Heart right ventricle (tissue), 16 donors: ENCODE measurements at regions not wholly inside any gene's neighbourhood (a gene's known extent, or its start where the extent isn't known, plus 50 kb on each side); places are given as distances from the start of the nearest gene placed in this dataset.
"Not testable (repeated sequence)": the region's sequence is repeated elsewhere in the genome, so short reads cannot be mapped to it uniquely, and the experiment has no call there.

ENCODE experiments used
- ATAC-seq, 8 donors: fragments of 200-7000 bp; cut with Tn5 transposase; one replicate each; pipeline ENCODE4 v1.9.1; 2020; ENCODE audit warnings: mild to moderate bottlenecking in 8 of 8, moderate library complexity in 8 of 8, moderate number of reproducible peaks in 1 of 8
- DNase-seq, 2 donors: peaks; one replicate each; pipeline ENCODE4 v3.0.0-alpha.2; 2020
- H3K27ac ChIP-seq, 10 donors: fragments of 200-600 bp; sonication (generic) in 2 of 10; one replicate each; pipeline versions ENCODE4 v1.5.0 to v1.8.0; 2020 to 2022; ENCODE audit warnings: mild to moderate bottlenecking in 3 of 10
- H3K27me3 ChIP-seq, 7 donors: fragments of 200-600 bp; one replicate each; pipeline ENCODE4 v1.8.0; 2021 to 2022; ENCODE audit warnings: mild to moderate bottlenecking in 2 of 7
- H3K36me3 ChIP-seq, 9 donors: fragments of 200-600 bp; sonication (generic) in 1 of 9; one replicate each; pipeline versions ENCODE4 v1.5.0 to v1.8.0; 2020 to 2022; ENCODE audit warnings: mild to moderate bottlenecking in 2 of 9
- H3K4me1 ChIP-seq, 9 donors: fragments of 200-600 bp; sonication (generic) in 1 of 9; one replicate each; pipeline versions ENCODE4 v1.5.0 to v1.8.0; 2020 to 2022; ENCODE audit warnings: mild to moderate bottlenecking in 4 of 9
- H3K4me3 ChIP-seq, 10 donors: fragments of 200-600 bp; sonication (generic) in 2 of 10; one replicate each; pipeline versions ENCODE4 v1.5.0 to v1.8.0; 2020 to 2022; ENCODE audit warnings: mild to moderate bottlenecking in 7 of 10, moderate library complexity in 2 of 10
- H3K9me3 ChIP-seq, 11 donors: fragments of 200-600 bp in 10 of 11; sonication (generic) in 2 of 11; one replicate each; pipeline versions ENCODE4 v1.5.0 to v1.8.0; 2013 to 2022; ENCODE audit warnings: mild to moderate bottlenecking in 2 of 11, control low read depth in 1 of 11, moderate library complexity in 1 of 11
- CTCF ChIP-seq, 9 donors: fragments of 200-600 bp; sonication (generic) in 2 of 9; IDR thresholded peaks; one replicate each; pipeline versions ENCODE4 v1.5.0 to v1.8.0; 2021 to 2022; ENCODE audit warnings: antibody characterized with exemption in 9 of 9, mild to moderate bottlenecking in 5 of 9, moderate library complexity in 1 of 9
- WGBS, 2 donors: extraction: QIAGEN DNeasy Blood & Tissue Kit; methylation state at CpG; one replicate each; pipeline ENCODE4 v1.1.7; 2013; ENCODE audit warnings: inconsistent platforms in 1 of 2; 5-methylcytosine and 5-hydroxymethylcytosine counted together
- intact Hi-C, 10 donors: fragments of 100-400 bp; cut with DNase I; formaldehyde crosslinking; loops; one replicate each; pipeline versions ENCODE4 v1.11.1 to v1.14.2; 2022
- donor health status: Arrhythmogenic right ventricular cardiomyopathy.
- donor health status: ischemic (EF 13 %, LVEDD 7.1; RV severe dilation, severe dysfunction).
- donor health status: healthy with polysubstance abuse.
- donor health status: DM: no; HTN: yes; CAD: no.
- donor health status: DM: no; HTN: no; CAD: no.
- donor health status: ischemic (EF 25% LVEDD 6.9; RV normal size, moderate dysfunction).
- donor health status: ischemic (EF 25% LVEDD 5.7; RV mildly dilated, moderate dysfunction).
- donor health status: healthy.
- donor health status: DM: yes; HTN: yes; CAD: no.
- donor health status: Ischemic cardiomyopathy.
- donor health status: ischemic (EF 35%, LVEDD 5.7; RV mildly dilated, moderate dysfunction).
- donor health status: nonischemic (EF 11% LVEDD 7.7; RV severe dilation, severe dysfunction).
- donor health status: DM: yes; HTN: yes; CAD: no.
- donor health status: PGD.
- donor health status: ischemic (EF 29% LVEDD 5.4; RV normal size, mild dysfunction).
- donor health status: nonischemic (EF 23%, LVEDD 6.1; RV moderate dilation, normal function).

- Histone ChIP-seq H3K4me3 (no peak overlapping the region), H3K4me1 (no peaks in the 10 kb centered on the region), H3K27me3 (peaks cover 0 to 10% (median 4%) of the 10 kb centered on the region in 7 donors), H3K27ac (no peak overlapping the region), H3K36me3 (no peaks in the 10 kb centered on the region), H3K9me3 (peaks cover 0 to 5% (median 0%) of the 10 kb centered on the region in 11 donors)
- ATAC-seq (no peak), DNase-seq (no peak)
- 76 to 84% methylated on average over 5 of the region's 5 CpGs for WGBS, 2 donors
- intact Hi-C loops: no loop called here
- TF ChIP-seq CTCF (IDR thresholded peaks at IDR 0.05): no peak
These were observed 114.6 kb downstream of the NBPF12 start for GRCh38 chr1:147052677-147053076.

DNA sequence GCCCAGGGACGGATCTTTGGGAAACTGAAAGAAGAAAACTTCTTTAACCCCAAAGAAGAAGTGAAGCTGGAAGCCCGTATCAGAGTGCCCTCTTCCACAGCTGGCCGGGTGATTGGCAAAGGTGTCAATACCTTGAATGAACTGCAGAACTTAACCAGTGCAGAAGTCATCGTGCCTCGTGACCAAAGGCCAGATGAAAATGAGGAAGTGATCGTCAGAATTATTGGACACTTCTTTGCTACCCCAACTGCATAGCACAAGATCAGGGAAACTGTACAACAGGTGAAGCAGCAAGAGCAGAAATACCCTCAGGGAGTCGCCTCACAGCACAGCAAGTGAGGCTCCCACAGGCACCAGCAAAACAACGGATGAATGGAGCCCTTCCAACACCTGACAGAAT, 114.0 kb downstream of the NBPF12 start:
- intact Hi-C loops: no loop called here
- no peak overlapping the region for H3K27ac ChIP-seq
- WGBS, 2 donors: 80 to 82% methylated on average over 8 of the region's 8 CpGs
- ATAC-seq: no peak
- no peak for TF ChIP-seq CTCF (IDR thresholded peaks at IDR 0.05)
- DNase-seq: no peak
- H3K36me3 ChIP-seq: no peaks in the 10 kb centered on the region
- H3K4me3 ChIP-seq: no peak overlapping the region
- H3K4me1 ChIP-seq: no peaks in the 10 kb centered on the region
- peaks cover 0 to under 1% (median 0%) of the 10 kb centered on the region in 11 donors for H3K9me3 ChIP-seq
- H3K27me3 ChIP-seq: peaks cover 0 to 10% (median 4%) of the 10 kb centered on the region in 7 donors

- no peak overlapping the region for H3K27ac ChIP-seq
- 87 to 88% methylated on average over 10 of the region's 10 CpGs for WGBS, 2 donors
- intact Hi-C loops: no loop called here
- DNase-seq (no peak), ATAC-seq (no peak)
- peaks cover 0 to 10% (median 4%) of the 10 kb centered on the region in 7 donors for H3K27me3 ChIP-seq
- H3K36me3 ChIP-seq: no peaks in the 10 kb centered on the region
- H3K4me1 ChIP-seq: no peaks in the 10 kb centered on the region
- H3K4me3 ChIP-seq: no peak overlapping the region
- no peaks in the 10 kb centered on the region for H3K9me3 ChIP-seq
- TF ChIP-seq CTCF (IDR thresholded peaks at IDR 0.05): no peak
These were observed 113.0 kb downstream of the NBPF12 start for GRCh38 chr1:147051136-147051535.

- DNase-seq: no peak
- no peaks in the 10 kb centered on the region for H3K36me3 ChIP-seq
These were observed 112.5 kb downstream of the NBPF12 start for GRCh38 chr1:147050654-147051053.

DNA sequence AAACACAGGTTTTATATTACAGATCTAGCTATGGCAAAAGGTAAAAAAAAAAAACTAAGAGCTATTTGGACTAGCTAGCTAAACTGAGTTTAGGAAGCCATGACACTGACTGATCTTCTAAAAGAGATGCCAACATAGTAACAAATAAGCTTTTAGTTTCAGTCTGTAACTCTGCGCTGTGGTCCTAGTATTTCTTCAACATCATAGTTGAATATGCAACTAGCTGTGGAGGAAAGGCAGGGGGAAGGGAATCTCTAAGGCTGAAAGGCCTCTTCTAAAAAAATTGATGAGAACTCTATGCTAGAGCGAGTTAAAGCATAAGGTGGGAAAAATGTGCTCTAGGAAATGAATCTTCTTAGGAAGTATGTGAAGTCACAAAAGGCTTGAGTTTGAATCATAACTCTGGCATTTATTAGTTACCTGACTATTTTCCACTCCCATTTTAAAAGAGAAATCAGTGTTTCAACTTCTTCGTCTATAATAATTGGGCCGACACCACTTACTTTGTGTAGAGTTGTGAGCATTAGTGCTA, 108.8 kb downstream of the NBPF12 start:
- ATAC-seq, H3K4me3 ChIP-seq, DNase-seq, H3K9me3 ChIP-seq, H3K36me3 ChIP-seq, H3K27ac ChIP-seq, H3K4me1 ChIP-seq, intact Hi-C loops: not testable (repeated sequence)
- H3K27me3 ChIP-seq: peaks cover 0 to 25% (median 6%) of the 10 kb centered on the region in 7 donors
- 82 to 93% methylated on average over 3 to 4 of the region's 4 CpGs for WGBS, 2 donors

More at GRCh38 chr1:147050654-147051053, 112.5 kb downstream of the NBPF12 start:
- no peak for TF ChIP-seq CTCF (IDR thresholded peaks at IDR 0.05)
- no peak overlapping the region for H3K27ac ChIP-seq
- no peaks in the 10 kb centered on the region for H3K9me3 ChIP-seq
- ATAC-seq: no peak
- intact Hi-C loops: no loop called here
- 92 to 95% methylated on average over 25 to 31 of the region's 31 CpGs for WGBS, 2 donors
- H3K27me3 ChIP-seq: peaks cover 0 to 11% (median 4%) of the 10 kb centered on the region in 7 donors
- H3K4me1 ChIP-seq: no peaks in the 10 kb centered on the region
- no peak overlapping the region for H3K4me3 ChIP-seq
